Gastroesophageal sphincter (tissue), 3 donors: ENCODE measurements at regions not wholly inside any gene's neighbourhood (a gene's known extent, or its start where the extent isn't known, plus 50 kb on each side); places are given as distances from the start of the nearest gene placed in this dataset.
A peak's percentile ranks its signal among the peaks of the same experiment; 100 is the strongest.
"Not testable (repeated sequence)": the region's sequence is repeated elsewhere in the genome, so short reads cannot be mapped to it uniquely, and the experiment has no call there.

Source experiments
- POLR2A ChIP-seq, 2 donors: fragments of 450-650 bp; IDR thresholded peaks; one replicate each; pipeline ENCODE4 v1.6.1; 2017; ENCODE audit warnings: antibody characterized with exemption in 2 of 2, mild to moderate bottlenecking in 2 of 2, moderate library complexity in 1 of 2
- TF ChIP-seq, protein P1 (sequence below), 4 experiments: fragments of 200-600 bp in 2 of 4; fragments of 450-650 bp in 2 of 4; sonication (generic) in 1 of 4; IDR thresholded peaks; one replicate each; pipeline ENCODE4 v1.5.1; 2017 to 2019; ENCODE audit warnings: antibody characterized with exemption in 4 of 4, mild to moderate bottlenecking in 2 of 4, moderate library complexity in 2 of 4

- TF ChIP-seq, protein P1, sequence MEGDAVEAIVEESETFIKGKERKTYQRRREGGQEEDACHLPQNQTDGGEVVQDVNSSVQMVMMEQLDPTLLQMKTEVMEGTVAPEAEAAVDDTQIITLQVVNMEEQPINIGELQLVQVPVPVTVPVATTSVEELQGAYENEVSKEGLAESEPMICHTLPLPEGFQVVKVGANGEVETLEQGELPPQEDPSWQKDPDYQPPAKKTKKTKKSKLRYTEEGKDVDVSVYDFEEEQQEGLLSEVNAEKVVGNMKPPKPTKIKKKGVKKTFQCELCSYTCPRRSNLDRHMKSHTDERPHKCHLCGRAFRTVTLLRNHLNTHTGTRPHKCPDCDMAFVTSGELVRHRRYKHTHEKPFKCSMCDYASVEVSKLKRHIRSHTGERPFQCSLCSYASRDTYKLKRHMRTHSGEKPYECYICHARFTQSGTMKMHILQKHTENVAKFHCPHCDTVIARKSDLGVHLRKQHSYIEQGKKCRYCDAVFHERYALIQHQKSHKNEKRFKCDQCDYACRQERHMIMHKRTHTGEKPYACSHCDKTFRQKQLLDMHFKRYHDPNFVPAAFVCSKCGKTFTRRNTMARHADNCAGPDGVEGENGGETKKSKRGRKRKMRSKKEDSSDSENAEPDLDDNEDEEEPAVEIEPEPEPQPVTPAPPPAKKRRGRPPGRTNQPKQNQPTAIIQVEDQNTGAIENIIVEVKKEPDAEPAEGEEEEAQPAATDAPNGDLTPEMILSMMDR (IDR thresholded peaks at IDR 0.05): peak in 1 of 4 experiments; percentile 38
- TF ChIP-seq POLR2A (IDR thresholded peaks at IDR 0.05): not testable (repeated sequence)
Observed at GRCh38 chr1:46876093-46876492, 65.2 kb downstream of the CYP4A11 start.
